OCI-LY3 (cell line): ENCODE measurements at regions not wholly inside any gene's neighbourhood (a gene's known extent, or its start where the extent isn't known, plus 50 kb on each side); places are given as distances from the start of the nearest gene placed in this dataset.

Experiments
- CTCF ChIP-seq: fragments of 200-600, 300-600 bp; sonication (generic); IDR thresholded peaks from 2 replicates; pipeline ENCODE4 v1.5.1; 2014; ENCODE audit warnings: antibody characterized with exemption, low read length, low read depth
- EZH2phosphoT487 ChIP-seq: fragments of 200-600 bp; shearing (Covaris generic); IDR thresholded peaks from 2 replicates; pipeline ENCODE4 v1.6.1; 2018; ENCODE audit warnings: antibody characterized with exemption, mixed run types, low read depth

GRCh38 chr18:67408240-67408639 is 108.3 kb downstream of the DSEL start:
- TF ChIP-seq CTCF (no peak), EZH2phosphoT487 (no peak)
